Bronchial epithelial cell (primary cell): ENCODE measurements at regions not wholly inside any gene's neighbourhood (a gene's known extent, or its start where the extent isn't known, plus 50 kb on each side); places are given as distances from the start of the nearest gene placed in this dataset.

Experiments used
- DNase-seq: peaks from one replicate; pipeline ENCODE4 v3.0.0-alpha.2; 2010; ENCODE audit warnings: low read depth
- FAIRE-seq: peaks from 2 replicates; lab custom pipeline; 2011; peaks lifted over from hg19 to GRCh38; lab: Jason Lieb, UNC
- H3K27me3 ChIP-seq: 2 replicates; pipeline ENCODE4 v1.5.1; 2011; ENCODE audit warnings: low read length; ENCODE audit not compliant: control insufficient read depth, insufficient read depth
- H3K36me3 ChIP-seq: 2 replicates; pipeline ENCODE4 v1.5.1; 2011; ENCODE audit warnings: low read length; ENCODE audit not compliant: control insufficient read depth, insufficient read depth
- H3K4me3 ChIP-seq: 2 replicates; pipeline ENCODE4 v1.5.1; 2011; ENCODE audit warnings: mild to moderate bottlenecking, low read depth, low read length, control low read depth
- CTCF ChIP-seq: IDR thresholded peaks from 2 replicates; pipeline ENCODE4 v1.5.1; 2011; ENCODE audit warnings: mild to moderate bottlenecking, moderate library complexity, low read length, control low read depth, inconsistent platforms; ENCODE audit not compliant: insufficient read depth, severe bottlenecking

- Histone ChIP-seq H3K36me3 (no peaks in the 10 kb centered on the region), H3K4me3 (no peak overlapping the region), H3K27me3 (no peaks in the 10 kb centered on the region)
- FAIRE-seq (peak; percentile 55), DNase-seq (no peak)
- no peak for TF ChIP-seq CTCF
Measured at GRCh38 chr6:6407071-6407741, 86.7 kb upstream of the F13A1 start.

GRCh38 chr6:6409397-6410030 lies 89.1 kb upstream of the F13A1 start:
- no peak for DNase-seq
- FAIRE-seq, result no peak
- Histone ChIP-seq H3K27me3 (no peaks in the 10 kb centered on the region), H3K4me3 (no peak overlapping the region), H3K36me3 (no peaks in the 10 kb centered on the region)
- no peak for TF ChIP-seq CTCF

GRCh38 chr6:6411115-6411514 lies 90.7 kb upstream of the F13A1 start:
- no peak for FAIRE-seq
- Histone ChIP-seq H3K36me3 (no peaks in the 10 kb centered on the region), H3K27me3 (no peaks in the 10 kb centered on the region), H3K4me3 (no peak overlapping the region)
- DNase-seq, result no peak
- no peak for TF ChIP-seq CTCF

- DNase-seq (peak; percentile 83), FAIRE-seq (peak; percentile 72)
- H3K36me3 ChIP-seq, result no peaks in the 10 kb centered on the region
- no peaks in the 10 kb centered on the region for H3K27me3 ChIP-seq
- H3K4me3 ChIP-seq, result no peak overlapping the region
- no peak for TF ChIP-seq CTCF
Measured at GRCh38 chr6:6412221-6412620, 91.8 kb upstream of the F13A1 start.

- DNase-seq (no peak), FAIRE-seq (no peak)
- TF ChIP-seq CTCF, result no peak
- H3K4me3 ChIP-seq, result no peak overlapping the region
- H3K36me3 ChIP-seq, result no peaks in the 10 kb centered on the region
- no peaks in the 10 kb centered on the region for H3K27me3 ChIP-seq
Measured at GRCh38 chr6:6412700-6413099, 92.2 kb upstream of the F13A1 start.
